ENCODE measurements at regions not wholly inside any gene's neighbourhood (a gene's known extent, or its start where the extent isn't known, plus 50 kb on each side); places are given as distances from the start of the nearest gene placed in this dataset.

GRCh38 chr2:16401761-16402300 is 263.8 kb downstream of the CYRIA start:
- TF ChIP-seq POLR2A (IDR thresholded peaks at IDR 0.05) (no peak), CTCF (IDR thresholded peaks at IDR 0.05) (no peak)
